Eye (tissue), 1 donor: ENCODE measurements at regions not wholly inside any gene's neighbourhood (a gene's known extent, or its start where the extent isn't known, plus 50 kb on each side); places are given as distances from the start of the nearest gene placed in this dataset.

Experiments used
- DNase-seq: peaks from one replicate; pipeline ENCODE4 v3.0.0-alpha.2; 2015

DNA sequence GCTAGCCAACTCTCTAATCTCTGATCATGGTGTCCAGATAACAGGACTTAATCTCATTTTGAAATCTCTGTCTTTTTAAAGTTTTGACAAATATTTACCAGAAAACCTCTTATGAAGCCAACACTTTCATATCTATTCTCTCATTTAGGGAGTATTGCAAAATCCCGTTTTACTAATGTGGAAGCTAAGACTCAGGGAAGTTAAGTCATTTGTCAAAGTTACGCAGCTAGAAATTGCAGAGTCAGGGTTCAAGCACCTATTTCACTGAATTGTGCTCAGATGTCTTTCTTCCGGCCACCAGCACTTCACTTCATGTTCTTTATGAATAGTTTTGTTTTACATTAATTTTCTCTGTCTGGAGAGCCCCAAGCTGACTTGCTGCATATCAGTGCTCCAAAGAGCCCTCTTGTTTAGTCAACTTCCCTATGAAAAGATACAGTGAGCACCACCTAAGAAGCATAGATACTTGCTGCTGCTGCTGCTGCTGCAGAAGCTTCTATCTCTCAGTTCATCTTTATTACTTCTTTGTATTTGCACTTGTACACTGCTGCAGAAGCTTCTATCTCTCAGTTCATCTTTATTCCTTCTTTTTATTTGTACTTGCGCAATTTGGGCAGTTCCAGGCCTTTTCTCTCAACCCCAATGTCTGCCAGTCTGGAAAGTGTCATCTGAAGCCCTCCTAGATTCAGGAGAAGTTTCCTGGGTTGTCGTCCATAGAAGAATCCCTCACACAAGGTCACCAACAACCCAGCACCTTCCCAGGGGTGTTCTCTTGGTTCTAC is 329.7 kb downstream of the MAFB start:
- DNase-seq = no peak

DNA sequence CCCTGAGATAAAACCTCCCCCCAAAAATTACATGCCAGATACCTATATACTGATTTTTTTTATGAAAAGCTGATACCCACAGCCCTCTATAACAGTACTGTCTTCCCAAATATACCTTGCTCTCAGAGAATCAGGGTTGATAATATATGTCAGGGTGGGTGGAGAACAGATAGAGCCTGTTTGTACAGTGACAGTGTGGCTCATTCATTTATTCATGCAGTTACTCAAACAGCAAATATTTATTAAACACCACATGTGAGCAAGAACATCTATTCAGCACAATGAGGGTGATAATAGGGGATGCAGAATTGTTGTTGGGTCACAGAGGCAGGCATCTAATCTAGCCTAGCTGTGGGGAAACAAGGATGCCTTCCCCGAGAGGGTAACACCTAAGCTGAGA is 334.2 kb downstream of the MAFB start:
- DNase-seq = no peak

DNA sequence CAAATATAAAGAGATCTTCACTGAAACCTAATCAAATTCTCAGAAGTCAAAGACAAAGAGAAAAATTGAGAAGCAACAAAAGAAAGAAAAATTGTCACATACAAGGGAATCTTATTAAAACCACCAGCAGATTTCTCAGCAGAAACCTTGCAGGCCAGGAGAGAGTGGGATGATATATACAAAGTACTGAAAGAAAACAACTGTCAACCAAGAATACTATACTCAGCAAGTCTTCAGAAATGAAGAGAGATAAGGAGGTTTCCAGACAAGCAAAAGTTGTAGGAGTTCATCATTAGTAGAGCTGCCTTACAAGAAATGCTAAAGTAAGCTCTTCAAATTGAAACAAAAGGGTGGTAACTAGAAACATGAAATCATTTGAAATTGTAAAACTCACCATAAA is 345.6 kb downstream of the MAFB start:
- no peak for DNase-seq

- no peak for DNase-seq
These were observed 347.5 kb downstream of the MAFB start for GRCh38 chr20:40341561-40341960.

DNA sequence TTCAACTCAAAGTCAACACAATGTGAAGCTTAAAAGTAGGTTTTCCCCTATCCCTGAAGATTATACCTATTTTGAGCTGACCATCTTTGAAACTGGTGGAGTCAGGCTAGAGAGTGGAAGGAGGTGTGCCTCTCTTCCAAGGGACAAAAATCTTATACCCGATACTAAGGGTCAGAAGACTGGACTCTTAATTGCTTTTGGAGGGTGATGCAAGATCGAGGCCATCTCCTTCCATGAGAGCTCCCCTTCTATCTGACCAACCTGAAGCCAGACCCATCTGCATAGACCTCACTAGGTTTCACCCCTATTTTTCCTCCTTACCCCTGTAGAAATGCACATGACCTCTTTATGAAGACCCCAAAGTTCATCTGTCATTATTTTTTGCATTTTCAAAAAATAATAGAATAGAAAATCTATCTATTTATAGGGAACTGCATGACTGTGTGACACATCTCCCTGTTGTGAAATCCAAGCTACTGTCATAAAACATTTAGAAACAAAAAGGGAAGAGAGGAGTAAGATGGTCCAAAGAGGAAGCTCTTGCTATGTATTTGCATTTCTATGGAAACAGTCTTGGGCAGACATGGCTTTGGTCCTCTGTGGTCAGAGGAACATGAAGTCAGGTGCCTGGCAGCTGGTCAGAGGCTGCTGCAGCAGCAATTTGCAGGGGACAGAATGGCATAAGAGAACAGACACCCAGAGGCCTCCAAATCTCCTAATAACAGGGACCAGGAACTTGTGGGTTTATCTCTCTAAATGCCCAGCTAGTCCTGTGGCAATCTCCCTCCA is 349.2 kb downstream of the MAFB start:
- no peak for DNase-seq

GRCh38 chr20:40336533-40336932 is 352.5 kb downstream of the MAFB start:
- DNase-seq = peak; percentile 4

DNA sequence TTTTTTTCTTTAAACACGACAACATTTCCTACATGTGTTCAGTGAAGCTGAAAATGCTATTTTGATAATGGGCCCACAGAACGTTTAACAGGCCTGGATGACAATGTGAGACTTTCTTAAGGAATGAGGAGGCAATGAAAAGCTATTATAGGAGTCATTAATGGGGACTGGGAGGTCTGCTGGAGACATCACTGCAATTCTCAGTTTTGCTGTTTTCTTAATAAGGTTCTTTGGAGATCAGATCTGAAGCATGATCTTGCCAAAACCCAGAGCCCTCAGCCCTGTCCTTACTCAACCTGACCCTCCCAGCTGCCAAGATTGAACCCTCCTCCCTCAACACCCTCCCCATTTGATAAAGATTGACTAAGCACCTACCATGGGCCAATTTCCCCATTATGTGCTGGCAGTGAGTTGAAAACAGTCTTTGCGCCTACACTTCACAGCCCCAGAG is 353.1 kb downstream of the MAFB start:
- peak; percentile 35 for DNase-seq

- no peak for DNase-seq
These were observed 353.6 kb downstream of the MAFB start for GRCh38 chr20:40335437-40335836.

DNA sequence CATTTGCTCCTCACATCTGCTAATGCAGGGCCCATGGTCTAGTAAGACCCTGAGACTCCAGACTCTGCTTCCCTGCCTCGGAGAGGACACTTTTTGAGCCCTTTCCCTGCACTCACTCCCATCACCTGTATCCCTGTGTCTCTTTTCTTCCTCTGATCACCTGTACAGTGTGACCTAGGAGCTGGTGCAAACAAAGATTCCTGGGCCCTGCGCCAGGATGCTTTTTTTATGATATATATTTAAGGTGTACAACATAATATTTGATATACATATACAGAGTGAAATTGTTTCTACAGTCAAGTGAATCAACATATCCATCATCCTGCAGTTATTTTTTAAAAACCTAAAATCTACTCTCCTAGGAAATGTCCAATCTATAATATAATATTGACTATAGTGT is 355.4 kb downstream of the MAFB start:
- no peak for DNase-seq

DNA sequence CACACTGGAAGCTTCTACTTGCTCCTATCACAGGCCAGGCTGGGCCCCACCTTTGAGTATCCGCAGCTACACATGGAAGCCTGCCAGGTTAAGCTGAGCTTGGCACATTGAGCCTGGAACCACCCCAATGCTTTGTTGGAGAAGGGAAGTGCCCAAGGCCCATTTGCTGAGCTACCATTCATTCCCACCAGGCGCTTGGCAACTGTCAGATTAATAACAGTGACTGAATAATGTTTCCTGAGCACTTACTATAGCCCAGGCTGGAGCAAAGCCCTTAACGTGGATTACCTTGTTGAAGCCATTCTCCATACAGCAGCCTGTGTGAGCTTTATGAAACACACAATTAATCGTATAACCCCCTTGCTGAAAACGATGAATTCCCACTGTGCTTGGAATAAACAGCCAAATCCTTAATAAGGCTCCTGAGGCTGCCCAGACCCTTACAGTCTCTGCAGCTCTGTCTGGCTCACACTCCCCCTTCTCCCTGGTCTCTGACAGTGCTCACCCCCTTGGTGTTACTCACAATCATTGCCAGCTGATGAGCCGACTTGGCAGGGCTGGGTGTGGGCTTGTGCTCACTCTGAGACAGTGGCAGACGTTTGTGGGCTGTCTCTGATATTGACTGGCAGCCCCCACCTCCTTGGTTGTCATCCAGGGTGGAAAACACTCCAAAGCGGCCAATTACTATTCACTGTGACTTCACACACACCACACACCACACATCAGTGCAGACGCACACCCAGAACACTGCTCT is 357.1 kb downstream of the MAFB start:
- DNase-seq = peak; percentile 4

- no peak for DNase-seq
These were observed 357.8 kb downstream of the MAFB start for GRCh38 chr20:40331249-40331648.

DNA sequence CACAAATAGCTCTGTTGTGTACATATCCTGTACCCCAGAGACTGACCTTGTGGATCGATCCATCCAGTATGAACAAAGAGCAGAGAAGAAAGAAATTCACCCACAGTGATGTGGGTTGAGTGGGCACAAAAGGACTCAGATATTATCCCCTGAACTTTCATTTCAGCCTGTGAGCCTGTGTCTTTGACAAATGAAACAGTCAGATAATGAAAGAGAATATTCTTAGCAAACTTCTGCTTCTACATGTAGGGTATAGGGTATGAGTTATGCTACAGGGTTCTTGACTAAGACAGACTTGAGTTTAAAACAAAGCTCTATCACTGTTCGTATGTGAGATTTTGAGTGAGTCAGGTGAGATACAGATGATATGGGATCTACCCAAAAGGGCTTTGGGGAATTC is 359.7 kb downstream of the MAFB start:
- DNase-seq = no peak

- DNase-seq = no peak
These were observed 362.3 kb downstream of the MAFB start for GRCh38 chr20:40326784-40327183.

- DNase-seq = no peak
These were observed 363.9 kb downstream of the MAFB start for GRCh38 chr20:40325006-40325568.

DNA sequence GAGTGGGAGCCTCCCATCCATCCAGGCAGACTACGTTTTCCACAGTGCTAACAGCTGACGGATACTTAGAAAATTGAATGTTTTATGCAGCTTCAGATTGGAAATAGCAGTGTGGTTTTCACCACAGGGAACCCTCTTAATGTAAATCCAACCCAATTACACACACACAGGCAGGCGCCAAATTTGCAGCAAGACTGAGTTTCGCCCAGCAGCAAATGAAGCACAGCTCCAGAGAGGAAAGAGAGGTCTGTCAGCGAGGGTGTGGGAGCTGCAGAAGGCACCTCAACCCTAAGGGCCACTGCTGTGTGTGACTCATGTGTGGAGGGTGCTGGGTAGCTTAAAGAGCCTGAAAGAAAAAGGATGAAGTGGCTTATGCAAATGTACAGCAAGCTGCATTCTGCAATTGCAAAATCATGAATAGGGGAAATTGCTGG is 365.7 kb downstream of the MAFB start:
- DNase-seq = peak; percentile 52

GRCh38 chr20:40322941-40323340 is 366.1 kb downstream of the MAFB start:
- DNase-seq = no peak

- no peak for DNase-seq
These were observed 368.5 kb downstream of the MAFB start for GRCh38 chr20:40320517-40321011.

- peak; percentile 85 for DNase-seq
These were observed 369.1 kb downstream of the MAFB start for GRCh38 chr20:40319741-40320516.

DNA sequence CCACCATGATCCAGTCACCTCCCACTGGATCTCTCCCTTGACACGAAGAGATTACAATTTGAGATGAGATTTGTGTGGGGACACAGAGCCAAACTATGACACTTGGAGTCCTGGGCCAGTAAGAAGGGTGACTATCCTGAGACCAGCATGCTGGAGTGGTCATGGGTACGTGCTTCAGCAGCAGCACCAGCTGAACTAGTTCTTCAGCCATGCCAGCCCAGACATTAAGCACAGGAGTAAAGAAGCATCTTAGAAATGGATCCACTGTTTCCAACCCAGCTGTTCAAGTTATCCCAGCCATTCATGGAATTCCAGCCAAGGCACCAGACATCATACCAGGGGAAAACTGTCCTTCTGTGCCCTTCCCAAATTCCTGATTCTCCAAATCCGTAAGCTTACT is 370.0 kb downstream of the MAFB start:
- no peak for DNase-seq

- DNase-seq = no peak
These were observed 371.8 kb downstream of the MAFB start for GRCh38 chr20:40317156-40317790.

GRCh38 chr20:40314278-40314677 is 374.8 kb downstream of the MAFB start:
- peak; percentile 32 for DNase-seq

DNA sequence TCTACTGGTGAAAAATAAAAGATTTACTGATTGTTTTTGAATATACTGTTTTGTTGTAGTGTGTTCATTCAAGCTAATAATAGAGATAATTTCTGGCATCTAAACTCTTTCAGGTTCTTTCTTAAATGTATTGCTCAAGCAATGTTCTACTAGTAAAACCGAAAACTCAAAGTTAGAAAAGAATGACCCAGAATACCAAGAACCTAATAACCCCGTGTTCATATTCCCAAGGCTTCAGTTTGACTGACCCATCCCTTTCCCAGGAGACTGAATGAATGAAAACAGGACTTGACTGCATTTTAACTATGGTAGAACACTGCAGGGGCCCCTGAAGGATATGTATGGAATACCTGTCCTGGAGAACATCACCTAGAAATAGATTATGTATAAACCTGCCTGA is 375.3 kb downstream of the MAFB start:
- no peak for DNase-seq
